Stomach (tissue), 4 donors: ENCODE measurements at regions not wholly inside any gene's neighbourhood (a gene's known extent, or its start where the extent isn't known, plus 50 kb on each side); places are given as distances from the start of the nearest gene placed in this dataset.

ENCODE experiments used
- EP300 ChIP-seq: sonication (generic); formaldehyde crosslinking; IDR thresholded peaks from one replicate; pipeline ENCODE4 v1.6.1; 2017; ENCODE audit warnings: antibody characterized with exemption
- POLR2A ChIP-seq, 4 donors: fragments of 450-650 bp; IDR thresholded peaks; one replicate each; pipeline ENCODE4 v1.6.1; 2016; ENCODE audit warnings: antibody characterized with exemption in 4 of 4, control low read depth in 2 of 4, mild to moderate bottlenecking in 1 of 4, moderate library complexity in 1 of 4
- POLR2AphosphoS5 ChIP-seq, 3 donors: sonication (generic); formaldehyde crosslinking; IDR thresholded peaks; one replicate each; pipeline ENCODE4 v1.6.1; 2016; ENCODE audit warnings: antibody characterized with exemption in 3 of 3
- TF ChIP-seq, protein P1 (sequence below), 7 experiments: fragments of 450-650 bp in 4 of 7; fragments of 200-600 bp in 3 of 7; sonication (generic) in 3 of 7; IDR thresholded peaks; one replicate each; pipeline ENCODE4 v1.5.1; 2016 to 2019; ENCODE audit warnings: antibody characterized with exemption in 7 of 7, control low read depth in 2 of 7, mild to moderate bottlenecking in 1 of 7

DNA sequence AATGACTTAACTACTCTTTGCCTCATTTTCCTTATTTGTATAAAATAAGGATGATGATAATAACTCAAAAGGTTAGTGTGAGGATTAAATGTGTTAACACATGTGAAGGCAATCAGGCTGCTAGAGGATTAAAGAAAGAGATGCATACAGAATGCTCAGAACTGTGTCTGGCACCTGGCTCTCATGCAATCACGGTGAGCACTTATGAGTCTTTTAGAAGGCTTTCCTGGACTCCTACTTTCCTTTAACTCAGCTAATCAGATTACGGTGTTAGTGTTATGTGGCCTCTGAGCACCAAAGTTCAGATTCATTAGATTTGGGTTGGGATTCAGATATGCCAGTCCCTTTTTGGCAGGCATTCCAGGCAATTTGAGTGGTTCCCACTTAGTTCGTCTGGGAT lies 311.6 kb upstream of the USP24 start:
- TF ChIP-seq, protein P1, sequence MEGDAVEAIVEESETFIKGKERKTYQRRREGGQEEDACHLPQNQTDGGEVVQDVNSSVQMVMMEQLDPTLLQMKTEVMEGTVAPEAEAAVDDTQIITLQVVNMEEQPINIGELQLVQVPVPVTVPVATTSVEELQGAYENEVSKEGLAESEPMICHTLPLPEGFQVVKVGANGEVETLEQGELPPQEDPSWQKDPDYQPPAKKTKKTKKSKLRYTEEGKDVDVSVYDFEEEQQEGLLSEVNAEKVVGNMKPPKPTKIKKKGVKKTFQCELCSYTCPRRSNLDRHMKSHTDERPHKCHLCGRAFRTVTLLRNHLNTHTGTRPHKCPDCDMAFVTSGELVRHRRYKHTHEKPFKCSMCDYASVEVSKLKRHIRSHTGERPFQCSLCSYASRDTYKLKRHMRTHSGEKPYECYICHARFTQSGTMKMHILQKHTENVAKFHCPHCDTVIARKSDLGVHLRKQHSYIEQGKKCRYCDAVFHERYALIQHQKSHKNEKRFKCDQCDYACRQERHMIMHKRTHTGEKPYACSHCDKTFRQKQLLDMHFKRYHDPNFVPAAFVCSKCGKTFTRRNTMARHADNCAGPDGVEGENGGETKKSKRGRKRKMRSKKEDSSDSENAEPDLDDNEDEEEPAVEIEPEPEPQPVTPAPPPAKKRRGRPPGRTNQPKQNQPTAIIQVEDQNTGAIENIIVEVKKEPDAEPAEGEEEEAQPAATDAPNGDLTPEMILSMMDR (IDR thresholded peaks at IDR 0.05): no peak
- no peak for TF ChIP-seq POLR2A (IDR thresholded peaks at IDR 0.05)
- TF ChIP-seq POLR2AphosphoS5 (IDR thresholded peaks at IDR 0.05): no peak
- TF ChIP-seq EP300: no peak
